NCI-H1417 treated with DMSO at 0.1 percent for 48 hours (cell line): ENCODE measurements at regions not wholly inside any gene's neighbourhood (a gene's known extent, or its start where the extent isn't known, plus 50 kb on each side); places are given as distances from the start of the nearest gene placed in this dataset.
A peak's percentile ranks its signal among the peaks of the same experiment; 100 is the strongest.

Source experiments
- DNase-seq: peaks from one replicate; lab custom pipeline; 2025; lab: John Stamatoyannopoulos, UW

GRCh38 chr2:63658176-63658968 is 69.6 kb downstream of the MDH1 start:
- DNase-seq = no peak

DNA sequence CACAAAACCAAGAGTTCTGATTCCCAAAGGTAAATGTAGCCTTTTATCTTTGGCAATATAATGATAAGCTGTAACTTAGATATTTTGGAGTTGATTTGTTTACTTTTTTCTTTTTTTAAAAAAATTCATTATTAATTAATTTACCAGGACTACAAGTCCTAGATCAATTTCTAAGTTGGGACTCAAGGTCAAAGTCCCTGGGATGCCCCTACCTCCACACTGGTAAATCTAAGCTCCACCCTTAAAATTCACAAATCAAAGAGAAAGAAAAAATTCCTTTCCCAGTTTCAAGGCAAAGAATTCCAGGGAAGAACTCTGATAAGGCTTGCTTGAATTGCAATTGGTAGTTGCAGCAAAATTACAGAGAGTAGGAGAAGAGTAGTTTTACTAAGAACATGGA is 71.3 kb downstream of the MDH1 start:
- no peak for DNase-seq

GRCh38 chr2:63661076-63661475 is 72.3 kb downstream of the MDH1 start:
- no peak for DNase-seq

GRCh38 chr2:63662028-63662804 is 73.5 kb downstream of the MDH1 start:
- no peak for DNase-seq

DNA sequence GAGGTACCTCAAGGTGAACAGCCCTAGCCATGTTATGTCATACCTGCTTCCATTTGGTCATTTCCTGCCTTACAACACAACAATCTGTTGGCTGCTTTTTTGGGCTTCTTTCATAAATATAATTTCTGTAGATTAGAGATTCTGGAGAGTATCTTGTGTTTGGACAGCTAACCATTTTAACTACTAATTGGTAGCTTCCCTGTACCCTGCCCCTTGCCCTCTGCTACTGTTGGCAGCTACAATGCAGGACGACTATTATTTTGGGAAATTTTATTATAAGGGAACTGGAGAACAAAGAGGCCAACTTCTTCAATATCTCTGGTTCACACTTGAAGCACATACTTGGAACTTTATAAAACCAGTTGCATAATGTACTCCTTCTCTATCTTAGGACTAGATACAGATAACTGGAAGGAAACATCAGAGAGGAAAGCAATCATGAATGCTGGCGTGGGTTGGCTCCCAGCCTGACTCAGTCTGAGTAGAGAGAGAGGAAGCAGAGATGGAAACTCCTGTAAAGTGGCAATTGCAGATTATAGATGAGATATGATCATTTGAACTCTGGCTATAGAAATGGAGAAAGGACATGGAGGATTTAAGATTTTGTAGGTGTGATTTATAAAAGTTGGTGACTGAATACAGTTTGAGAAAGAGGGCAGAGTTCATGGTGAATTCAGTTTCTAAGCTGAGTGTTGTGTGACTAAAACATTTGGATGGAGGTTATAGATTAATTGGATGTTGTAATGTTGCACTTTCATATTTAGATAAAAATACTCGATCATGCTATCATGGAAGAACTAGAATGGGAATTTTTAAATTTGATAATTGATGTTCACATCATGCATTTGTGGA is 74.5 kb downstream of the MDH1 start:
- DNase-seq = no peak

DNA sequence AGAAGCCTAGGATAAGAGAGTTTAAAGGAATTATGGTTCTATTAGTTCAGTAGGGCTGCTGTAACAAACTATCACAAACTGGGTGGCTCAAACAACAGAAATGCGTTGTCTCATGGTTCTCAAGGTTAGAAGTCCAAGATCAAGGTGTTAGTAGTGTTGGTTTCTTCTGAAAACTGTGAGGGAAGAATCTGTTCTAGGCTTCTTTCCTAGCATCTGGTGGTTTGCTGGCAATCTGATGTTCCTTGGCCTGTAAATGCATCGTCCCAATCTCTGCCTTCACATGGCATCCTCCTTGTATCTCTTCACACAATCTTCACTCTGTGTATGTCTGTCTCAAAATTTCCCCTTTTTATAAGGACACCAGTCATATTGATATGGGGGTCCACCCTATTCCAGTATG is 76.3 kb downstream of the MDH1 start:
- DNase-seq = no peak

DNA sequence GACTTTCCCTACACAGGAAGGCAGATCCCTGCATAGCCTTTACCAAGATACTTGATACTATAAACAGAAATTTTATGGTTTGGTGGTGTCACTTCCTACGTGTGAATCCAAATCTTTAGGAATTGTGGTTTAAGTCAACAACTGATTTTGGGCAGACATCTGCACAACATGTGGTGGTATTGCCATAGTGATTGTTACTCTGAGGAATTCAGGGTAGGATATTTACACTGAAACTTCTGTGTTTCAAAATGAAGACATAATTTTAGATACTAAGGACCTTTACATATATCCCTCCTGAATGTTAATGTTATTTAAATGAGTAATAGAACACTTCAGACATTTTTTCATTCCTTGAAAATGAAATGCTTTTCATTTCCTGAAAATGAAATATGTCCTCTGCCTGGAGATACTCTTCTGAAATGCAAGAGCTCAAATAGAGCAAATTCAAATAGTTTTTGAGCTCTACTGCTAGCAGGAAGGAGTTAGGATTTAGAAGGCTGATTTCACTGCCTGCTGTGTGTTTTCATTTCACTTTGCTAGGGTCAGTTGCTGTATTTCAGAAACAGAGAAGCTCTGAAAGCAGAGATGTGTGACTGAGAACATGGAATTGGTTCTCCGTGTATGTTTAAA is 77.2 kb downstream of the MDH1 start:
- no peak for DNase-seq

GRCh38 chr2:63667132-63667700 is 78.5 kb downstream of the MDH1 start:
- DNase-seq = no peak

GRCh38 chr2:63668000-63668399 is 79.2 kb downstream of the MDH1 start:
- DNase-seq = no peak

- no peak for DNase-seq
Observed at GRCh38 chr2:63668466-63668865, 79.7 kb downstream of the MDH1 start.

DNA sequence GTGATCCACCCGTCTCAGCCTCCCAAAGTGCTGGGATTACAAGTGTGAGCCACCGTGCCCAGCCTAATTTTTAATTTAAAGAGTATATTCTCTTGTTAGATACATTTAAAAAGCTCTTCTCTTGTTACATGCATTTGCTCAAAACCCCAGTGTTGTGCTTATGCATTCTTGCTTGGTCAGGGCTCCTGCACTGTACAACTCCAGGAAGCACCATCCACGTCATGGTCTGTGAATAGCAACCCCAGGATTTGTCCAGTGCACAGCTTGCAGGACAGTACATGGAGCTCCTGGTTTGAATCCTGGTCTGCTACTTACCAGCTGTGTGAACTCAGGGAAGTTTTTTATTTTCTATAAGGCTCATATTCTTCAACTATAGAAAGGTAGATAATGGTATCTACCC is 80.8 kb downstream of the MDH1 start:
- DNase-seq = no peak

- no peak for DNase-seq
Observed at GRCh38 chr2:63673865-63674533, 85.2 kb downstream of the MDH1 start.

DNA sequence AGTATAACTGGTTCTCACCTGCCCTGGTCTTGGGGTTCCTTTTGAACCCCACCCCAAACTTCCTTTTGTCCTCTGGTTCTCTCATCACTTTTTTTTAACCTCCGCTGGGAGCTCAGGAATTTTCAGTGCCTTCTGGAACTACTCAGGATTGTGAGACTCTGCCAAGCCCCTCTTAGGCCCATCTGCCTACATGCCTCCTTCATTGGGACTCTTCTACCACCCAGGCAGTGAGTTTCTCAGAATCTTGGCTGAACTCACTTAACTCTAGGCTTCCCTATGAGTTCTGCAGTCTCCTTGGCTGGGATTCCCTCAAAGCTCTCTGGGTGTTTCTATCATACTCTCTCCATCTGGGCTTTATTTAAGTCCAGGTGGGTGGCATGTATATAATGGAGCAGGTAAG is 86.3 kb downstream of the MDH1 start:
- DNase-seq = no peak

DNA sequence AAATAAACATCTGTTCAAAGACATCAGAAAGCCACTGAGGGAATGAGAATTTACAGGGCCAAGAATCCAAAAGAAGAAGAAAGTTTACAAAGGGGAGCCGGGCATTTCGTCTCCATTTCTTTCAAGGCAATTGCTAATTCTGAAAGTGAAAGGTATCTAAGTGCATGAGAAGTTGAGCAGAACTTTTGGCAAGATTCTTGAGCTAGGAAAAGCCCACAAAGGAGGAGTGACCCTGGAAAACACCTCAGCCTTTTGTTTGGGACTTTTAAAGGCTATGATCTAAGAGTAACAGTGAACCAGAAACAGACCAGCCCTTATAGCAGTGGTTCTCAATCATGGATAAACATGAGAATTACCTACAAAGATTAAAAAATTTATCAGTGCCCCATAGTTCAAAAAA is 87.4 kb downstream of the MDH1 start:
- DNase-seq = no peak

GRCh38 chr2:63678085-63678484 is 89.3 kb downstream of the MDH1 start:
- no peak for DNase-seq

DNA sequence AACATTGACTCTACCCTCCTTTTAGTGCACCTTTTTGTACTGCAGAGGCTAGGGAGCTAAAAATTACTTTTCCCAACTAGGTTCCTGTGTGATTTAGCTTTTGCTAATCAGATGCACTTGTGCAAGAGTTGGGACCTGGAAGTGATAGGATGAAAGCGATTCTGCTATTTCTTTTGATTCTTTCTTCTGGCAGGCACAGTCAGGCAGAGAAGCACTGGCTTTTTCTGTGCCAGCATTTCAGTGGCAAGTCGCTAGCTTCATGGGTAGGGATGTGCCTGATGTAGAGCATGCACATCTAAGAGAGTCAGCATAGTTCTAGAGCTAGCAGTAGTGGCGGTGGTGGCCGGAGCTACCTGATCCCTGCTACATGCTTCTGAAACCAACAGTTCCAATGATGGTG is 89.8 kb downstream of the MDH1 start:
- no peak for DNase-seq

GRCh38 chr2:63679252-63679855 is 90.6 kb downstream of the MDH1 start:
- no peak for DNase-seq

- DNase-seq = no peak
Observed at GRCh38 chr2:63680455-63680854, 91.7 kb downstream of the MDH1 start.

DNA sequence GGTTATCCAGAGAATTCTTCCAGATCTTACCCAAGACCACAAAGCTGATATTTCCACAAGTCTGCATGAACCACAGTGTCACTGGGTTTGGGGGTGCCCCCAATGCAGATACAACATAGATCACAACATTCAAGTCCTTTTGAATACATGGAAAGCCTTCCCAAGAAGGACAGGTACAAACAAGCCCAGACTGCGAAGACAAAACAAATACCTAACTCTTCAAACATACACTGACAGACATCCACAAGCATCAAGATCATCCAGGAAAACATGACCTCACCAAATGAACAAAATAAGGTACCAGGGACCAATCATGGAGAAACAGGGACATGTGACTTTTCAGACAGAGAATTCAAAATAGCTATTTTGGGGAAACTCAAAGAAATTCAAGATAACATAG is 93.1 kb downstream of the MDH1 start:
- DNase-seq = no peak

DNA sequence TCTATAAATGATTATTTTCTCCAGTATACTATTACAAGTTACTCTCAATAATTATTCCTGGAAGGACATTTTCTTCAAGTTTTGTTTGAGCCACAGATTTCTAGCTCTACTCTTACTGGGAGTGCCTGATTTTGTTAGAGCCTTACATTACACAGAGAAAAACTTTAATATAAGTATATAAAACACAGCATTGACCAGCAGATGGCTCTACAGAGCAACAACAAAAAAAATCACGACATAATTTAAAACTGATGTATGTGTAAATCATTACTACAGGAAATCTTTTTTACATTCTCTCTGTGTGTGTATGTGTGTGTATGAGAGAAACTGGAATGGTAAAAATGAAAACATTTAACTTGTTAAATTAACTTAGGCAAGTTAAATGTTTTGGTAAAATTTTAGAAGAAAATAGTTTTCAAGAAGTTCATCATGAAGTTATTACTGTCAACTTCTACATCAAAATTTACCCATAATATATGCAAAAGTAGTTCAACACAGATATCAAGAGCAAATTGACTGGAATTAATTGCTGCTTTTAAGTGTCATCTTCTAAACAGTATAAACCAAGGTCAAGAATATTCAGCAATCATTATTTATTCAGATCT is 103.3 kb downstream of the MDH1 start:
- DNase-seq = peak; percentile 29
